NCI-H2227 (cell line): ENCODE measurements at regions not wholly inside any gene's neighbourhood (a gene's known extent, or its start where the extent isn't known, plus 50 kb on each side); places are given as distances from the start of the nearest gene placed in this dataset.

Source experiments
- DNase-seq: peaks from one replicate; lab custom pipeline; 2025; ENCODE audit not compliant: unreplicated experiment; lab: John Stamatoyannopoulos, UW

GRCh38 chr11:23988381-23989006 is 508.4 kb upstream of the LUZP2 start:
- no peak for DNase-seq

DNA sequence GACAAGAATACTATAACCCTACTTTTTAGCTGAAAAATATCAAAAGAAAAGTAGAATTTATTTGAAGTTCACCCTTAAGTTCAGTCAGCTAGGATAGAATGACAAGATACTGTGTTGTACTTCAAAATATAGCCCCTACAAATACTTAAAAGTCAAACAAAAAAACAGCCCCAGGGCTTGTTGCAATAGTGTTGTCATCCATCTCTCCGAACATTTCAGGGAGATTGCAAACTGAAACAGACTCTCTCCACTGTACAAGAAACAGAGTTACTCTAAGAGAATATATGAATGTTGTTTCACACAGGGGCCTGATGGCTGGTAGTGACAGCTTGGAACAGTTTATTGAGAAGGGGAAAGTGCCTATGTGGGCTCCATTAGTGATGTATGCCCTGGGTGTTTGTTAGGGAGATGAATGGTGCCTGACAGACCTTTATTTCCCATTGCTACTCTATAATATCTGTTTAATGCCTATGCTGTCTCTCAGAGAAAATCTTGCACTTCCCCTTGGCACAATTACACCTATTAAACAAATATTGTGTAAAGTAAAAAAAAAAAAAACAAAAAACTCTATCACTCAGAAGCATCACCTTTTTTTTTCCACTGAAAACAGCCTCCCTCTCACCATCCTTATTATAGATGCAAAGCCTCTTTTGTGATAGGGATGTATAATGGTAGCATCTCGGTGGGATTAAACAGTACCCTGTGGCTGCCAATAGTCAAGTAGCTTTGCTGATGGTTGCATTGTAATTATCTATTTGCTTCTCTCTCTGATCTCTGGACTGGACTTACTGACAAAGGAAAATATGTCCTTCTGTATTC is 506.3 kb upstream of the LUZP2 start:
- DNase-seq = peak; percentile 36

DNA sequence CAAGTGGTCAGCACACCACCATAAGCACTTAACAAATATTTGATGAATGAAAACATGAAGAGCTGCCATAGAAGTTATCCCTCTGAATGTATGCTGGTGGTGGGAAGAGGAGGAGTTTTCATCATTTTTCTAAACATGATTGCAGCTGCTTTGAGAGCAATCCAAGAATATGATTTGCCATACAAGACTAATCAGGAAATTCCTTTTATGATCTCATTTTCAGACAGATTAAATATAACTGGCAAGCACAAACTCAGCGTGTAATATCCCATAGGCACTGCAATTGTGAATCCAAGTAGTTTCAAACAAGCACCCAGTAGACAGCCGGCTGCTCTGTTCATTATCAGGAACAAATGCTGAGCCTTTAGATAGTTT is 505.7 kb upstream of the LUZP2 start:
- DNase-seq = peak; percentile 34

DNA sequence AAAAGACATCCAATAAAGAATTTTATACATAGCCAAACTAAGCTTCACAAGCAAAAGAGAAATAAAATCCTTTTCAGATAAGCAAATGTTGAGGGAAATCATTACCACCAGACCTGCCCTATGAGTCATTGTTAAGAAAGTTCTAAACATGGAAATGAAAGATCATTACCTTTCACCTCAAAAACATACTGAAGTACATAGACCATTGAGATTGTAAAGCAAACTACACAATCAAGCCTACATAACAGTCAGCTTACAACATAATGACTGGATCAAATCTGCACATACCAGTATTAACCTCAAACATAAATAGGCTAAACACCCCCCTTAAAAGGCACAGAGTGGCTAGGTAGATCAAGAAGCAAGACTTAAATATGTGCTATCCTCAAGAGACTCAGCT is 501.0 kb upstream of the LUZP2 start:
- no peak for DNase-seq

DNA sequence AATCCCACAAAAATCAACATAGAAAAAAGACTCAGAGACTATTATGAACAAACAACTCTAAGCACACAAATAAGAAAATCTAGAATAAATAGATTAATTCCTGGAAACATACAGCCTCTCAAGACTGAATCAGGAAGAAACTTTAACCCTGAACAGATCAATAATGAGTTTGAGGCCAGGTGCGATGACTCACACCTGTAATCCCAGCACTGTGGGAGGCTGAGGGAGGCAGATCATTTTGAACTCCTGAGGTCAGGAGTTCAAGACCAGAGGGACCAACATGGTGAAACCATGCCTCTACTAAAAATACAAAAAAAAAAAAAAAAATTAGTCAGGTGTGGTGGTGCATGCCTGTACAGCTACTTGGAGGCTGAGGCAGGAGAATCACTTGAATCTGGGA is 499.5 kb upstream of the LUZP2 start:
- DNase-seq = no peak

GRCh38 chr11:24005202-24005876 is 491.5 kb upstream of the LUZP2 start:
- DNase-seq = peak; percentile 21

DNA sequence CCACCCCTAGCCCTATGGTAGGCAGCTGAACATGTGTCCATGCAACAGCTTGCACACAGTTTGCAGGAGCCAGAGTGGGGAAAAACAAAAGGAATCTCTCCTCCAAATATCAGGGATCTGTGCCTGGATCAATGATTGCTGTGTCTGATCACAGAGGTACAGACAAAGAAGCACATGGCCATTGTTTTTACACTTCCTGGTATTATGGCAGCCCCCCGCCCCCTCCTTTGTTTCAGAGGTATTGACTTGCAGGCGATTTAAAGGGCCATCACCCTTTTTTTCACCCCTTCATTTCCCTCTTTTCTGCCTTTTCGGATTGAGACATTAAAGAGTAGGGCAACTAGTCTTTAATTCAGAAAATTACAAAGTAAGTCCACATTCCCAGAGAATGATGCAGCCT is 453.0 kb upstream of the LUZP2 start:
- no peak for DNase-seq

DNA sequence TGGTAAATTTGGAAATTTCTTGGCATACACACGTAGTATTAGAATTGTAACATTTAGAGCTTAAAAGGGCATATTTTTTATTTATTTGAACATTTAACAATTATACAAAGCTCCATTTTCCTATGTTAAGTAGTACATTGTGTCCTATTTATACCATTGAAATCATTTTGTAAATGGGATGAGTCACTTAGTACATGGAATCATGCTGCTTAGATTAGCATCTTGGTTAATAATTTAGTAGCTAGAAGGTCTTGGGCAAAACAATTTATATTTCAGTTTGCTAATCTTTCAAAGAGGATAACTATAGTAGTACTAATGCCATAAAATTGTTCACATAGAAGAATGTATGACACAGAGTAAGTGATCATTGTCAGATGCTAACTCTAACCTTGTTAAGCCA is 450.1 kb upstream of the LUZP2 start:
- no peak for DNase-seq

DNA sequence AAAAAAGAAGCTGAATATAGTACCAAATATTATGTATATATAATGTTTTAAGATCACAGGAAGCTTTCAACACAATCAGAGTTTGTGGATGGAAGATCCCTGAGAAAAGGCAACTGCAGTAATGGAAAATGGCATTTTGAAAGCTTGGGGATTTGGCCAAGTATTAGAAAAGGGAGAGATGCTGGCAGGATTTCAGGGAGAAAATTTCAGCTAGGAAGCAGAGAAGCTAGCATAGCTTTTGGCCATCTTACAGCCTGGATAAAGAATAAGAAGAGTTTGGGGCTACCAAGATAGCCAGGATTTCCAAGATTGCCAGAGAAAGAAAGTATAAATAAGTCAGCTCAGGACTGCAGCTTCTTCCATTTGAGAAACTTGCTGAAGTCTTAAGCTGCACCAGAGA is 440.8 kb upstream of the LUZP2 start:
- DNase-seq = no peak

- no peak for DNase-seq
Measured at GRCh38 chr11:24060125-24060524, 436.7 kb upstream of the LUZP2 start.

DNA sequence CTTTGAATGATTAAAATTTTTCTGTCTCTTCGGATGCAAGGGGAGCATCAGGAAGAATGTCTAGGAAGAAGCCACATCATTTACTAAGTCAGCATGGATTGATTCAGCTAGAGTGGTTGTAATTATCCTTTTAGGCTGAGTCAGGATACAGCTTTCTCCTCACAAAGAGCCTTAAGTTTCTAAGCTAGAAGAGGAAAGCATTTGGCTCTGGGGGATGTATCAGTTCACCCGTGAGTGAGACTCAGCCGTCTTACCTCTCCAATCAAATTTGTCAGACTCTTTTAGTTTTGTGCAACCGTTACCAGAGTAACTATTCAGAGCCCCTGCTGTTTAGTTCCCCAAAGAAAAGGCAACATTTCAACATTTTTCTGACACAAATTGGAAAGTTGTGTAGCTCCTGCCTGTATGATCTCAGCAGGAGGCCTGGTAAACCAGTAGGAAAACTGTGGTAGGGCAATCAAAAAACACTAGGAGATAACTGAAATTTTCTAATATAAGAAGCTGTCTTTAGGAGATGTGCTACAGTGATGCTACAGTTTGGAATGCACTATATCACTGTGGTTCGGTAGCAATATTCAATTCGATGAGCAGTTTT is 432.4 kb upstream of the LUZP2 start:
- DNase-seq = peak; percentile 53

- DNase-seq = no peak
Measured at GRCh38 chr11:24068197-24068596, 428.7 kb upstream of the LUZP2 start.

- no peak for DNase-seq
Measured at GRCh38 chr11:24070435-24070834, 426.4 kb upstream of the LUZP2 start.

DNA sequence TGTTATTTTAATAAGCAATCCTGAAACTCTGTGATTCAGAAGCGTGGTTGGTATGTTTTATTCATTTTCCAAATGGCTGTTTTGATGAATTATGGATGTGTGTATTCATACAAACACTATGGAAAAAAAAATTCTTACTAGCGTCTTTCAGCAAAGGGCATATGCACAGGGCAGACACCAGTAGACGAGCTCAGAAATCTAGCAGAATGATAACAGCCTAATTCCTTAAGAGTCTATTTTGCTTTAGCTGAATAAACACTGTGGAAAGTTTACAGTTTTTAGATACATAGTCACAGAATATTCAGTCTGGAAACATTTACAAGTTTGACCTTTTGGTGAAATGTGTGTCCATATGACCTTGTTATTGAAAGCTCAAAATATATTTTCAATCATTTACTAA is 418.8 kb upstream of the LUZP2 start:
- DNase-seq = no peak

GRCh38 chr11:24082241-24082640 is 414.6 kb upstream of the LUZP2 start:
- DNase-seq = no peak

DNA sequence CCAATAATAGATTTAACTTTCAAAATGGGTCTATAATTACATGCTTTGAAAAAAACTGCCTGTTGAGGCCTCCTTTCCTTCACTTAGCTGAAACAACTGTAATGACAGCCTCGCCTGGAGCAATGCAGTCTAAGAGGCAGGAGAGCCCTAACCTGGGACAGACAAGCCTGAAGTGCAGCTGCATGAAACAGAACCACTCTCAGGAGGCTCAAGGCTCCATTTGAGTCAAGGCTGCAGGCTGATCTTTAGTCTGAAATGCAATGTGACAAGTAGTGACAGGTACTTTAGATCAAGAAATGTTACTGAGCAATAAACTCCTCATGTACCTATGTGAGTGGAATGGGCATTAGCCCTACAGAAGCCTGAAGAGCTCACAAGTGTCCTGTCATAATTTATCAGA is 414.0 kb upstream of the LUZP2 start:
- DNase-seq = peak; percentile 81

DNA sequence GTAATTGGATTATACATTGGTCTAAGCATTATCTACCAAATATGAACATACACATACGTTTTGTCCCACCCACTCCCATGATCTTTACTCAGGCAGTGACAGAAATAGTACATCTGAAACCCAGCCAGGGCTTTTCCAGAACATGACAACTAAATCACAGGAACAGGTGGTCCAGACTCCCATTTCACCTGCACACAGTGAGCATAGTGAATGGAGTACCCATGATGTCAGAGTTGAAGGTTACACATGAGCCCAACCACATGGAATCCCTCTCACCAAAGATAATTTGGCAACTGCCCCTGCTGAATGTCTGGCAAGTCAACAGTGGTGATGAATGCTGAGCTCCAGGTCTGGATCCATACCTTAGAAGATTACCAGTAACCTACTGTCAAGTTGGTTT is 411.9 kb upstream of the LUZP2 start:
- DNase-seq = no peak

DNA sequence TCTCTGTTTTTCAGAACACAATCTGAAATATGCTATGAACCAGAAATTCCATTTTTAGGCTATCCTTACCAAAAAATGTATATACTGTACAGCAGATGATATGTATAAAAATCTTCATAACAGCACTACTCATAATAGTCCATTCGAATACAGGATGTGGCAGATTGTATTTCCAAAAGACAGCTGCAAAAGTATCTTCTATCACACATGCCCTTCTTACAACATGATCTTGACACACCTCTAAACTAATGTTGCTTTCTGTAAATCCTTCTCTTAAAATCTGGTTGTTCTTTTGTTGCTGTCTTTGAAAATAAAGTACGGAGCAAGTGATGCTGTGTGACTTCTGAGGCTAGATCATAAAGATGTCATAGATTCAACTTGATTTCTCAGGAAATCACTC is 409.9 kb upstream of the LUZP2 start:
- no peak for DNase-seq

GRCh38 chr11:24091594-24091993 is 405.3 kb upstream of the LUZP2 start:
- no peak for DNase-seq

DNA sequence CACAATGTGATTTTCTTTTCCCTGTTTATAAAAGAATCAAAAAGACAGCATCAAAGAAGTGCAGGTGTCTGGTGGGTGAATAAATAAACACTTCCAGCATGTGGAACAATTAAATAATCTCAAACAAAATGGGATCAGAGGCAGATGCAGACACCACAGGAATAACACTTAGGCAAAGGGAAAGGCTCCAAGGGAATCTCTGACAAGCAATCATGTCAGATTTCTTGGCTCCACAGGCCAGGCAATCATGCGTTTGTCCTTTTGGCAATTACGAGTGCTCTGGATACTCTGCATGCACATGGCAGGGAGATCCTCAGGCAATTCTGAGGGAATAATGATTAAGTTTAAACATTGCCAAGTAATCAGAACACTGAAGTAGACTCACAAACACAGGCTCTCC is 403.5 kb upstream of the LUZP2 start:
- peak; percentile 68 for DNase-seq

- no peak for DNase-seq
Measured at GRCh38 chr11:24108609-24109008, 388.2 kb upstream of the LUZP2 start.

GRCh38 chr11:24122291-24122690 is 374.6 kb upstream of the LUZP2 start:
- no peak for DNase-seq
